ENCODE measurements at regions not wholly inside any gene's neighbourhood (a gene's known extent, or its start where the extent isn't known, plus 50 kb on each side); places are given as distances from the start of the nearest gene placed in this dataset.

- ChIA-PET CTCF (no interaction called here), POLR2A (no interaction called here)
- no peak for DNase-seq (ENCODE audit: low read depth)
- no peaks in the 10 kb centered on the region for H3K36me3 ChIP-seq (ENCODE audit: control insufficient read depth, insufficient read depth, low read length)
- no peak for TF ChIP-seq CTCF (IDR thresholded peaks at IDR 0.05; ENCODE audit: insufficient read depth, low read depth, low read length)
- no peak overlapping the region for H3K4me3 ChIP-seq (ENCODE audit: low read depth, low read length)
- no peaks in the 10 kb centered on the region for H3K27me3 ChIP-seq (ENCODE audit: control insufficient read depth, insufficient read depth, low read length)
These were observed 65.8 kb downstream of the RESF1 start for GRCh38 chr12:32024884-32025592.

GRCh38 chr12:32025906-32026305, 66.7 kb downstream of the RESF1 start:
- no peak for DNase-seq (ENCODE audit: low read depth)
- TF ChIP-seq CTCF (IDR thresholded peaks at IDR 0.05; ENCODE audit: insufficient read depth, low read depth, low read length): no peak
- H3K27me3 ChIP-seq (ENCODE audit: control insufficient read depth, insufficient read depth, low read length): no peaks in the 10 kb centered on the region
- no peaks in the 10 kb centered on the region for H3K36me3 ChIP-seq (ENCODE audit: control insufficient read depth, insufficient read depth, low read length)
- H3K4me3 ChIP-seq (ENCODE audit: low read depth, low read length): no peak overlapping the region
- ChIA-PET POLR2A (no interaction called here), CTCF (no interaction called here)

GRCh38 chr12:32027684-32028365, 68.6 kb downstream of the RESF1 start:
- no peaks in the 10 kb centered on the region for H3K27me3 ChIP-seq (ENCODE audit: control insufficient read depth, insufficient read depth, low read length)
- POLR2A ChIA-PET: no interaction called here
- no peaks in the 10 kb centered on the region for H3K36me3 ChIP-seq (ENCODE audit: control insufficient read depth, insufficient read depth, low read length)
- CTCF ChIA-PET: interaction anchor here (0.8 kb wide), 1 partner anchor 11 kb away, joined by 3 read pairs; no protein-coding TSS in a partner anchor
- TF ChIP-seq CTCF (IDR thresholded peaks at IDR 0.05; ENCODE audit: insufficient read depth, low read depth, low read length): no peak
- no peak overlapping the region for H3K4me3 ChIP-seq (ENCODE audit: low read depth, low read length)
- no peak for DNase-seq (ENCODE audit: low read depth)

- H3K36me3 ChIP-seq (ENCODE audit: control insufficient read depth, insufficient read depth, low read length): no peaks in the 10 kb centered on the region
- no peak for DNase-seq (ENCODE audit: low read depth)
- ChIA-PET CTCF (no interaction called here), POLR2A (no interaction called here)
- TF ChIP-seq CTCF (IDR thresholded peaks at IDR 0.05; ENCODE audit: insufficient read depth, low read depth, low read length): no peak
- no peak overlapping the region for H3K4me3 ChIP-seq (ENCODE audit: low read depth, low read length)
- H3K27me3 ChIP-seq (ENCODE audit: control insufficient read depth, insufficient read depth, low read length): no peaks in the 10 kb centered on the region
These were observed 70.9 kb downstream of the RESF1 start for GRCh38 chr12:32030151-32030550.

GRCh38 chr12:32030676-32031075, 71.5 kb downstream of the RESF1 start:
- POLR2A ChIA-PET: interaction anchor here (0.6 kb wide), 1 partner anchor 472 kb away, joined by 3 read pairs; no protein-coding TSS in a partner anchor
- CTCF ChIA-PET: no interaction called here
- TF ChIP-seq CTCF (IDR thresholded peaks at IDR 0.05; ENCODE audit: insufficient read depth, low read depth, low read length): no peak
- Histone ChIP-seq H3K36me3 (ENCODE audit: control insufficient read depth, insufficient read depth, low read length) (no peaks in the 10 kb centered on the region), H3K4me3 (ENCODE audit: low read depth, low read length) (no peak overlapping the region), H3K27me3 (ENCODE audit: control insufficient read depth, insufficient read depth, low read length) (no peaks in the 10 kb centered on the region)
- DNase-seq (ENCODE audit: low read depth): no peak
